Cardiac muscle cell (in vitro differentiated cells and primary cell): ENCODE measurements at regions not wholly inside any gene's neighbourhood (a gene's known extent, or its start where the extent isn't known, plus 50 kb on each side); places are given as distances from the start of the nearest gene placed in this dataset.

Source experiments
- DNase-seq, 2 donors: peaks; one replicate each; pipeline versions ENCODE4 v3.0.0 to v3.0.0-alpha.2; 2010 to 2017; ENCODE audit warnings: low read depth in 1 of 2, low spot score in 1 of 2
- H3K27ac ChIP-seq: fragments of 200-600 bp; sonication (generic); 2 replicates; pipeline ENCODE4 v1.5.1; 2016
- H3K27me3 ChIP-seq: fragments of 200-600 bp; sonication (generic); 2 replicates; pipeline ENCODE4 v1.6.0; 2016; ENCODE audit warnings: control low read depth
- H3K36me3 ChIP-seq: fragments of 200-600 bp; sonication (generic); 2 replicates; pipeline ENCODE4 v1.5.1; 2016; ENCODE audit warnings: control low read depth
- H3K4me1 ChIP-seq: fragments of 200-600 bp; sonication (generic); 2 replicates; pipeline ENCODE4 v1.8.1; 2017; ENCODE audit warnings: low read depth, mild to moderate bottlenecking, mixed run types
- H3K4me3 ChIP-seq: fragments of 200-600 bp; sonication (generic); 2 replicates; pipeline ENCODE4 v1.5.1; 2016; ENCODE audit warnings: mild to moderate bottlenecking
- H3K9me3 ChIP-seq: fragments of 200-600 bp; sonication (generic); 2 replicates; pipeline ENCODE4 v1.5.1; 2017; ENCODE audit warnings: low read depth, mild to moderate bottlenecking, control low read depth
- TF ChIP-seq, protein P1 (sequence below): IDR thresholded peaks from 2 replicates; pipeline ENCODE4 v1.5.1; 2012; ENCODE audit warnings: low read depth, mild to moderate bottlenecking, low read length

DNA sequence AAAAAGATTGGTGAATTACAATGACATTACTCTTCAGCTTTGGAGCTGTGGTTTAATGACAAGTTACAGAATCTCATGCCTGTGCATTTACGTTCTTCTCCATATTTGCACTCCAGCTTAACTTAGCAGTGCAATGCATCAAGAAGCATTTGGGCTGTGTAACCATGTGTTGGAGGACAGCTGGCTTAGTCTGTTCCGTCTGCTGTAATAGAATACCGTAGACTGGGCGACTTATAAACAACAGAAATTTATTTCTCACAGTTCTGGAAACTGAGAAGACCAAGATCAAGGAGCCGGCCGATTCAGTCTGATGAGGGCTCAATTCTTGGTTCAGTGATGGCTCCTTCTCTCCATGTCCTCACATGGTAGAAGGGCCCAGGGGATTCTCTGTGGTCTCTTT lies 943.5 kb downstream of the BCL11B start:
- DNase-seq = no peak
- H3K4me3 ChIP-seq = no peak overlapping the region
- H3K4me1 ChIP-seq = no peaks in the 10 kb centered on the region
- no peaks in the 10 kb centered on the region for H3K9me3 ChIP-seq
- H3K36me3 ChIP-seq = no peaks in the 10 kb centered on the region
- TF ChIP-seq, protein P1, sequence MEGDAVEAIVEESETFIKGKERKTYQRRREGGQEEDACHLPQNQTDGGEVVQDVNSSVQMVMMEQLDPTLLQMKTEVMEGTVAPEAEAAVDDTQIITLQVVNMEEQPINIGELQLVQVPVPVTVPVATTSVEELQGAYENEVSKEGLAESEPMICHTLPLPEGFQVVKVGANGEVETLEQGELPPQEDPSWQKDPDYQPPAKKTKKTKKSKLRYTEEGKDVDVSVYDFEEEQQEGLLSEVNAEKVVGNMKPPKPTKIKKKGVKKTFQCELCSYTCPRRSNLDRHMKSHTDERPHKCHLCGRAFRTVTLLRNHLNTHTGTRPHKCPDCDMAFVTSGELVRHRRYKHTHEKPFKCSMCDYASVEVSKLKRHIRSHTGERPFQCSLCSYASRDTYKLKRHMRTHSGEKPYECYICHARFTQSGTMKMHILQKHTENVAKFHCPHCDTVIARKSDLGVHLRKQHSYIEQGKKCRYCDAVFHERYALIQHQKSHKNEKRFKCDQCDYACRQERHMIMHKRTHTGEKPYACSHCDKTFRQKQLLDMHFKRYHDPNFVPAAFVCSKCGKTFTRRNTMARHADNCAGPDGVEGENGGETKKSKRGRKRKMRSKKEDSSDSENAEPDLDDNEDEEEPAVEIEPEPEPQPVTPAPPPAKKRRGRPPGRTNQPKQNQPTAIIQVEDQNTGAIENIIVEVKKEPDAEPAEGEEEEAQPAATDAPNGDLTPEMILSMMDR = no peak
- no peak overlapping the region for H3K27ac ChIP-seq
- H3K27me3 ChIP-seq = no peaks in the 10 kb centered on the region

DNA sequence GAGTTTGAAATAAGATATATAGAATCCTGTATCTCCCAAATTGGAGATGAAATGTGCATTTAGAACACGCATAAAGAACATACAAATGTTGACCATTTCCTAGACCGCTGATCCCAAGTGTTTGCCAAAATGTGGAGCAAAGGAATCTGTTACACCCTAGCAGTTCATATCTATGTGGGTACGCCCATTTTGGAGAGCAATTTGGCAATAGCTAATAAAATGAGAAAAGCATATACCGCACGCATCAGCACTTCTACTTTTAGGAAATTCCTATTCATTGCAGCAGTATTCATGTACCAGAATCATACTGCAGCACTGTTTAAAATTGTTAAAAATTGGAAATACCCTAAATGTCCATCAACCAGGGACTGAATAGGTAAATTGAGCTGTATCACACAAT lies 937.8 kb downstream of the BCL11B start:
- no peaks in the 10 kb centered on the region for H3K27me3 ChIP-seq
- H3K4me3 ChIP-seq = no peak overlapping the region
- TF ChIP-seq, protein P1 = no peak
- DNase-seq = no peak
- no peaks in the 10 kb centered on the region for H3K4me1 ChIP-seq
- H3K36me3 ChIP-seq = no peaks in the 10 kb centered on the region
- H3K27ac ChIP-seq = no peak overlapping the region
- H3K9me3 ChIP-seq = no peaks in the 10 kb centered on the region

DNA sequence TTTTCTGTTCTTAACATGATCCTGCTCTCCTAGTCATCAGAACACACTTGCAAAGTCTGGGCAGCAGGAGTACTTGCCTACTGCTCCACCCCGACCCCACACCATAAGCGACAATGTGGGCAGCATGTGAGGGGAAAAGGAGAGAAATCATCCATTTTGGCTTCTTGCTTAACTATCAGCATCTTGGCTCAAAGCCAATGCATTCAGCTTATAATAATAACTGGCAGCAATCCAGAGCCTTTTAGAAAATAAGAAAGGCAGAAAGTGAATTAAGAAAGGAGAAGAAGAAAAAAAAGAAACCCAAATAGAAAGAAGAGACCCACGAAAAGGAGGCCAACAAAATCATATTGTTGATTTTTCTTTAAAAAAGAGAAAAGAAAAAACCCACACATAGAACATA lies 930.8 kb downstream of the BCL11B start:
- no peaks in the 10 kb centered on the region for H3K36me3 ChIP-seq
- no peak overlapping the region for H3K4me3 ChIP-seq
- H3K9me3 ChIP-seq = no peaks in the 10 kb centered on the region
- no peaks in the 10 kb centered on the region for H3K27me3 ChIP-seq
- TF ChIP-seq, protein P1 = no peak
- no peak for DNase-seq
- no peak overlapping the region for H3K27ac ChIP-seq
- H3K4me1 ChIP-seq = no peaks in the 10 kb centered on the region

DNA sequence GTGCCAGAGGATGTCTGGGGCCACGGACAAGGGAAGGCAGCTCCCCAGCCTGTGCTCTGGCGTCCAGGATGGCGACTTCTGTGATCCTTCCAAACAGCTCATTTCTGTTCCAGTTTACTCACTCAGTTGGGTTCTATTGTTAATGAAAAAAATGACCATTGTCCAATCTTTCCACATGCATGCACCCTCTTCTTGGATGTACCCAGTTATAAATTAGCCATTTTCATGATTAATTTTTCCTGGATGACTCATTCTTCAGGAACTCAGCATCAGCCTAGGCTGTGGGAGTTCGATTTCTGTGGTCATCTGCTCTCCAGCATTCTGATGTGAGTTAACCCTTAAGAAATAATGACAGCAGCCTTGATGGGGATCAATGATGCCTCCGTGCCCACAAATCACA lies 926.8 kb downstream of the BCL11B start:
- no peaks in the 10 kb centered on the region for H3K4me1 ChIP-seq
- H3K4me3 ChIP-seq = no peak overlapping the region
- H3K27ac ChIP-seq = no peak overlapping the region
- H3K9me3 ChIP-seq = no peaks in the 10 kb centered on the region
- no peaks in the 10 kb centered on the region for H3K27me3 ChIP-seq
- TF ChIP-seq, protein P1 = no peak
- DNase-seq = no peak
- no peaks in the 10 kb centered on the region for H3K36me3 ChIP-seq

DNA sequence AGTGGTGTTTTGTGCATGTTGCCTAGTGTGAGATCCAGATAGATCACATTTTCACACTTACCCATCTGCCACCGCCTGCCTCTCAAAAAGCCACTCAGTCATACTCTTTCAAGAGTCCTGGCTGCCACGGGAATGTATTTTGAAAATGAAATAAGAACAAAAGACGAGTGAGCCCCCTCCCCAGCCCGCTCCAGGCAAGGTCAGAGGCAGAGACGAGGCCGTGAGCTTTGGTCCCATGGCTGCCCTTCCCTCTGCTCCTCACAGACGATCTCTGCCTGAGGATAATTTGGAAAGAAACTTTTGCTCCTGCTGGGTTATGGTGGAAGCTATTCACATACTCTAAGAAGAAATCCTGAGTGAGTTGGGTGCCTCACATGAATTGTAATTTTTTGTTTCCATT lies 924.3 kb downstream of the BCL11B start:
- no peak overlapping the region for H3K4me3 ChIP-seq
- H3K27me3 ChIP-seq = no peaks in the 10 kb centered on the region
- DNase-seq = no peak
- H3K27ac ChIP-seq = no peak overlapping the region
- no peaks in the 10 kb centered on the region for H3K36me3 ChIP-seq
- no peaks in the 10 kb centered on the region for H3K4me1 ChIP-seq
- H3K9me3 ChIP-seq = no peaks in the 10 kb centered on the region
- TF ChIP-seq, protein P1 = no peak

DNA sequence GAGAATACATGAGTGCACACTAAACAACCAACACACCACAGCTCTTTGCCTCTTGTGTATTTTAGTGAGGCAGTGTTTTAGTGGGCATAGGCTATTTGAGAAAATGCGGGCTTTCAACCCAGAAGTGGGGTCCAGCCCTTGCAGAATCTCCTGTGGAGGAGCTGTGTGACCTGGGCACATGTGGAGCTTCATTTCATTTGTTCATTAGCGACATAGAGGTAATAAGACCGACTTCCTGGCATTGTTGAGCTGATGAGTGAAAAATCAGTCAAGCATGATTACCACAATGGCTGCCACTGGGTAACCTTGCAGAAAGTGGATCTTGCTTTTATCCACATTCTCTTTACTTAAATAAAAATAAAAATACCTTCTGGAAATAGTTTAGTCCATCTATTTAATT lies 923.5 kb downstream of the BCL11B start:
- no peaks in the 10 kb centered on the region for H3K27me3 ChIP-seq
- H3K36me3 ChIP-seq = no peaks in the 10 kb centered on the region
- H3K4me1 ChIP-seq = no peaks in the 10 kb centered on the region
- no peak overlapping the region for H3K27ac ChIP-seq
- TF ChIP-seq, protein P1 = no peak
- no peak overlapping the region for H3K4me3 ChIP-seq
- H3K9me3 ChIP-seq = no peaks in the 10 kb centered on the region
- DNase-seq = no peak
